ENCODE measurements at regions not wholly inside any gene's neighbourhood (a gene's known extent, or its start where the extent isn't known, plus 50 kb on each side); places are given as distances from the start of the nearest gene placed in this dataset.

- POLR2A ChIA-PET = no interaction called here
Measured at GRCh38 chr11:23124249-23124648, 264.0 kb upstream of the CCDC179 start.

GRCh38 chr11:23124996-23125395, 264.7 kb upstream of the CCDC179 start:
- no peak for TF ChIP-seq CTCF (IDR thresholded peaks at IDR 0.05; ENCODE audit: insufficient read depth, low read depth, low read length)
- H3K36me3 ChIP-seq (ENCODE audit: control insufficient read depth, insufficient read depth, low read length) = no peaks in the 10 kb centered on the region
- ChIA-PET POLR2A (no interaction called here), CTCF (interaction anchor here (1.0 kb wide), 1 partner anchor 12 kb away, joined by 3 read pairs; no protein-coding TSS in a partner anchor)
- H3K27me3 ChIP-seq (ENCODE audit: control insufficient read depth, insufficient read depth, low read length) = no peaks in the 10 kb centered on the region
- no peak for DNase-seq (ENCODE audit: low read depth)
- no peak overlapping the region for H3K4me3 ChIP-seq (ENCODE audit: low read depth, low read length)

More at GRCh38 chr11:23124249-23124648, 264.0 kb upstream of the CCDC179 start:
- no peak for TF ChIP-seq CTCF (IDR thresholded peaks at IDR 0.05; ENCODE audit: insufficient read depth, low read depth, low read length)
- no peaks in the 10 kb centered on the region for H3K27me3 ChIP-seq (ENCODE audit: control insufficient read depth, insufficient read depth, low read length)
- CTCF ChIA-PET = interaction anchor here (1.0 kb wide), 1 partner anchor 11 kb away, joined by 3 read pairs; no protein-coding TSS in a partner anchor
- no peak overlapping the region for H3K4me3 ChIP-seq (ENCODE audit: low read depth, low read length)
- no peaks in the 10 kb centered on the region for H3K36me3 ChIP-seq (ENCODE audit: control insufficient read depth, insufficient read depth, low read length)
- no peak for DNase-seq (ENCODE audit: low read depth)

GRCh38 chr11:23127706-23128105, 267.4 kb upstream of the CCDC179 start:
- ChIA-PET CTCF (no interaction called here), POLR2A (no interaction called here)
- H3K27me3 ChIP-seq (ENCODE audit: control insufficient read depth, insufficient read depth, low read length) = no peaks in the 10 kb centered on the region
- no peak for TF ChIP-seq CTCF (IDR thresholded peaks at IDR 0.05; ENCODE audit: insufficient read depth, low read depth, low read length)
- no peak overlapping the region for H3K4me3 ChIP-seq (ENCODE audit: low read depth, low read length)
- DNase-seq (ENCODE audit: low read depth) = no peak
- no peaks in the 10 kb centered on the region for H3K36me3 ChIP-seq (ENCODE audit: control insufficient read depth, insufficient read depth, low read length)

GRCh38 chr11:23134627-23135026, 274.4 kb upstream of the CCDC179 start:
- no peak for TF ChIP-seq CTCF (IDR thresholded peaks at IDR 0.05; ENCODE audit: insufficient read depth, low read depth, low read length)

GRCh38 chr11:23138761-23139160, 278.5 kb upstream of the CCDC179 start:
- Histone ChIP-seq H3K27me3 (ENCODE audit: control insufficient read depth, insufficient read depth, low read length) (no peaks in the 10 kb centered on the region), H3K36me3 (ENCODE audit: control insufficient read depth, insufficient read depth, low read length) (no peaks in the 10 kb centered on the region), H3K4me3 (ENCODE audit: low read depth, low read length) (no peak overlapping the region)
- CTCF ChIA-PET = interaction anchor here (1.5 kb wide), 1 partner anchor 25 kb away, joined by 4 read pairs; no protein-coding TSS in a partner anchor
- POLR2A ChIA-PET = no interaction called here
- DNase-seq (ENCODE audit: low read depth) = no peak
- no peak for TF ChIP-seq CTCF (IDR thresholded peaks at IDR 0.05; ENCODE audit: insufficient read depth, low read depth, low read length)

More at GRCh38 chr11:23134627-23135026, 274.4 kb upstream of the CCDC179 start:
- ChIA-PET CTCF (no interaction called here), POLR2A (no interaction called here)
- Histone ChIP-seq H3K27me3 (ENCODE audit: control insufficient read depth, insufficient read depth, low read length) (no peaks in the 10 kb centered on the region), H3K4me3 (ENCODE audit: low read depth, low read length) (no peak overlapping the region), H3K36me3 (ENCODE audit: control insufficient read depth, insufficient read depth, low read length) (no peaks in the 10 kb centered on the region)
- DNase-seq (ENCODE audit: low read depth) = no peak
